Activated naive CD8-positive, alpha-beta T cell treated with anti-CD3 and anti-CD28 coated beads for 36 hours (primary cell): ENCODE measurements at regions not wholly inside any gene's neighbourhood (a gene's known extent, or its start where the extent isn't known, plus 50 kb on each side); places are given as distances from the start of the nearest gene placed in this dataset.

Experiments
- DNase-seq: peaks from one replicate; pipeline ENCODE4 v3.0.0; 2021
- H3K27ac Mint-ChIP-seq: one replicate; pipeline ENCODE4 v1.8.0; 2022; ENCODE audit warnings: mild to moderate bottlenecking, moderate library complexity, mixed read lengths
- H3K27me3 Mint-ChIP-seq: one replicate; pipeline ENCODE4 v1.8.0; 2022; ENCODE audit warnings: mild to moderate bottlenecking, mixed read lengths
- H3K36me3 Mint-ChIP-seq: one replicate; pipeline ENCODE4 v1.8.0; 2021; ENCODE audit warnings: mild to moderate bottlenecking, mixed read lengths
- H3K4me1 Mint-ChIP-seq: one replicate; pipeline ENCODE4 v1.8.0; 2021; ENCODE audit warnings: mixed read lengths
- H3K4me3 Mint-ChIP-seq: one replicate; pipeline ENCODE4 v1.8.0; 2022; ENCODE audit warnings: mild to moderate bottlenecking, moderate library complexity, mixed read lengths
- H3K9me3 Mint-ChIP-seq: one replicate; pipeline ENCODE4 v1.8.0; 2022; ENCODE audit warnings: mixed read lengths

GRCh38 chr5:124796495-124796894 is 50.1 kb upstream of the ZNF608 start:
- Mint-ChIP-seq H3K27ac (no peak overlapping the region), H3K9me3 (no peaks in the 10 kb centered on the region), H3K36me3 (no peaks in the 10 kb centered on the region), H3K27me3 (peaks cover 3% of the 10 kb centered on the region), H3K4me1 (no peaks in the 10 kb centered on the region), H3K4me3 (no peak overlapping the region)
- DNase-seq, result no peak

- no peaks in the 10 kb centered on the region for H3K9me3 Mint-ChIP-seq
- DNase-seq, result no peak
- no peak overlapping the region for H3K4me3 Mint-ChIP-seq
- H3K27ac Mint-ChIP-seq, result no peak overlapping the region
- no peaks in the 10 kb centered on the region for H3K36me3 Mint-ChIP-seq
- no peaks in the 10 kb centered on the region for H3K27me3 Mint-ChIP-seq
- H3K4me1 Mint-ChIP-seq, result no peaks in the 10 kb centered on the region
Measured at GRCh38 chr5:124797665-124798087, 51.2 kb upstream of the ZNF608 start.

- no peak for DNase-seq
- H3K36me3 Mint-ChIP-seq, result no peaks in the 10 kb centered on the region
- H3K27me3 Mint-ChIP-seq, result no peaks in the 10 kb centered on the region
- no peak overlapping the region for H3K27ac Mint-ChIP-seq
- no peaks in the 10 kb centered on the region for H3K4me1 Mint-ChIP-seq
- no peaks in the 10 kb centered on the region for H3K9me3 Mint-ChIP-seq
- no peak overlapping the region for H3K4me3 Mint-ChIP-seq
Measured at GRCh38 chr5:124798890-124799289, 52.5 kb upstream of the ZNF608 start.

DNA sequence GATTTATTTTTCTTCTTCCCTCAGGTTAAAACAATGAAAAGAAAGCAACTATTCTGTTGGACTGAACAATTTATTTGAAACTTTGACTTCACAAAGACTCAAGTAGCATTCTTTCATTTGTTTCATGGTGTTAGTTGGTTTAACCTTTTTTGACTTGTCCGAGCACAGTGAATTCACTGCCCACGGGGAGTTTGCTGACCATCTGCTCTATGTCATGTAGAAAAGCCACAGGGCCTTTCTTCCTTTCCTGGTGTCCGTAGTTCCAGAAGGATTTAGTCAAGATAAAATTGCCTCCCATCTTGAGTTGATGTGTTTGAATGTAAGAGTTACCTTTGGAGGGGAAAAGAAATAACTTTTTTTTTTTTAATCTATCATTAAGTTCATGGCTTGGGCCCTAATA is 55.1 kb upstream of the ZNF608 start:
- no peak overlapping the region for H3K4me3 Mint-ChIP-seq
- H3K36me3 Mint-ChIP-seq, result no peaks in the 10 kb centered on the region
- DNase-seq, result no peak
- H3K27me3 Mint-ChIP-seq, result no peaks in the 10 kb centered on the region
- no peaks in the 10 kb centered on the region for H3K9me3 Mint-ChIP-seq
- H3K4me1 Mint-ChIP-seq, result no peaks in the 10 kb centered on the region
- no peak overlapping the region for H3K27ac Mint-ChIP-seq

- Mint-ChIP-seq H3K4me3 (no peak overlapping the region), H3K36me3 (no peaks in the 10 kb centered on the region), H3K27ac (no peak overlapping the region), H3K4me1 (no peaks in the 10 kb centered on the region), H3K9me3 (no peaks in the 10 kb centered on the region), H3K27me3 (no peaks in the 10 kb centered on the region)
- no peak for DNase-seq
Measured at GRCh38 chr5:124803617-124804323, 57.3 kb upstream of the ZNF608 start.

DNA sequence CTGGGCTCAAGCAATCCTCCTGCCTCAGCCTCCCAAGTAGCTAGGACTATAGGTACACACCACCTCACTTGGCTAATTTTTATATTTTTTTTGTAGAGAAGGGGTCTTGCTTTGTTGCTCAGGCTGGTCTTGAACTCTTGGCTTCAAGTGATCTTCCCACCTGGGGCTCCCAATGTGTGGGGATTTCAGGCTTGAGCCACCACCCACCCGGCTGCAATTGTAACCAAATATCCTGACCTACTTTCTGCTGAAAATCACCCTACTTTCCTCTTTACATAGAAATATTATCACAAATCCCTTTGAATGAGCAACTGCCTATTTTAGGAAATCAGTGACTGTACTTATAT is 59.6 kb upstream of the ZNF608 start:
- Mint-ChIP-seq H3K27ac (no peak overlapping the region), H3K4me1 (no peaks in the 10 kb centered on the region), H3K36me3 (no peaks in the 10 kb centered on the region), H3K4me3 (no peak overlapping the region), H3K9me3 (no peaks in the 10 kb centered on the region), H3K27me3 (no peaks in the 10 kb centered on the region)
- no peak for DNase-seq

- H3K36me3 Mint-ChIP-seq, result no peaks in the 10 kb centered on the region
- DNase-seq, result no peak
- no peaks in the 10 kb centered on the region for H3K9me3 Mint-ChIP-seq
- no peaks in the 10 kb centered on the region for H3K27me3 Mint-ChIP-seq
- H3K27ac Mint-ChIP-seq, result no peak overlapping the region
- H3K4me1 Mint-ChIP-seq, result no peaks in the 10 kb centered on the region
- H3K4me3 Mint-ChIP-seq, result no peak overlapping the region
Measured at GRCh38 chr5:124806373-124807077, 60.1 kb upstream of the ZNF608 start.

- no peak overlapping the region for H3K4me3 Mint-ChIP-seq
- H3K4me1 Mint-ChIP-seq, result no peaks in the 10 kb centered on the region
- H3K27ac Mint-ChIP-seq, result no peak overlapping the region
- H3K36me3 Mint-ChIP-seq, result no peaks in the 10 kb centered on the region
- no peak for DNase-seq
- no peaks in the 10 kb centered on the region for H3K27me3 Mint-ChIP-seq
- H3K9me3 Mint-ChIP-seq, result no peaks in the 10 kb centered on the region
Measured at GRCh38 chr5:124808842-124809268, 62.4 kb upstream of the ZNF608 start.

DNA sequence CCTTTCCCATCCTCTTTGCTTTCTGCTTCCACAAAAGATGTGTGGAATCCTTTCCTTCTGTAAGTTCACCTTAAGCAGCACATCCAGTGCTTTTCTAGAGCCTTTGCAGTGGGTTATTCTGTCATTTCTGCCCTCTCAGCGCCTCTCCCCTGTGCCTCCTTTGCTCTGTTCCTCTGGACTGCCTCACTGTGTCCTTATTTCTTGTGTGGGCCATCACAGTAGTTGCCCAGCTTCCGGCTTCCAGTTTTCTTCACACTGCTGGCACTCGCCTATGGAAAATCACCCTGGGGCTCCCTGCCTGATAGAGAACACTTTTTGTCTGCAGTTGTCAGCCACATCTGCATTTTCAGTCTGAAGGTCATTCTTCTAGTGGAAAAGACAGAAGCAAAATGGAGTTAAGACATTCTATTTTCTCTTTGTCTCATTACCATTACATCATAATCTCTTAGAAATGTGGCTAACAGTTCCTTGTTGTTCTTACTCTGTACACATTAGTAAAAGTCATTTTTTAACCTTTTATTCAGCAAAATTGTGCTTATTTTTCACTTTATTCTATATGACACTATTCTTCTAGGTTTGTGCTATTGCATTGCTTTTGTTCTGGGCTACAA is 64.1 kb upstream of the ZNF608 start:
- Mint-ChIP-seq H3K27me3 (no peaks in the 10 kb centered on the region), H3K36me3 (no peaks in the 10 kb centered on the region), H3K4me1 (no peaks in the 10 kb centered on the region), H3K27ac (no peak overlapping the region), H3K4me3 (no peak overlapping the region), H3K9me3 (no peaks in the 10 kb centered on the region)
- DNase-seq, result no peak

DNA sequence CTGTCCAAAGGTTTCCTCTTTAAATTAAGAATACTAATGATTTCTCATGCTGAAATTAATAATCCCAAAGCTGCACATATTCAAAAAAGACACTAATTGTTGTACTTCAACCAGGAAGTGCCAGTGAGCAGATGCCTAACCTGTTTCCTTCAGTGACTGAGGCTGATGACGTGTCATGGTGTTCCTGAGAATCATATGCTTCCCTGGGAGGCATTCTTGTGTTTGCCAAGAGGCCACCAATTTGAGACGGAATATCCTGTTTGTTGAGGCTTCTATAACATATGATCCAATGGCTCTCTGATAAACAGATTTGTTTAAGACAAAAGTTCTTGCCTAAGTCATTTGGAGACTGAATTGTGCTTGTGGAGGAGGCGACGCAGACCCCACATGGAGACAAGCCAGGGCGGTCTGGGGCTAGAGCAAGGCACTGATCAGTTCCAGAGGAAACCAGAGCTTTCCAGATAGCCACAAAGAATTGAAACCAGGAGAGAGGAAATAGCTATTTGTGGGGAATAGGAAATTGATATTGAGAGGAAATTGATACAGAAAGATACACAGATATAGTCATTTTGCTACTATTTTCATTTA is 66.4 kb upstream of the ZNF608 start:
- no peaks in the 10 kb centered on the region for H3K4me1 Mint-ChIP-seq
- no peaks in the 10 kb centered on the region for H3K36me3 Mint-ChIP-seq
- H3K4me3 Mint-ChIP-seq, result no peak overlapping the region
- no peaks in the 10 kb centered on the region for H3K9me3 Mint-ChIP-seq
- DNase-seq, result no peak
- no peaks in the 10 kb centered on the region for H3K27me3 Mint-ChIP-seq
- no peak overlapping the region for H3K27ac Mint-ChIP-seq

GRCh38 chr5:124816381-124816780 is 69.9 kb upstream of the ZNF608 start:
- no peaks in the 10 kb centered on the region for H3K9me3 Mint-ChIP-seq
- DNase-seq, result no peak
- no peaks in the 10 kb centered on the region for H3K4me1 Mint-ChIP-seq
- H3K36me3 Mint-ChIP-seq, result no peaks in the 10 kb centered on the region
- no peak overlapping the region for H3K4me3 Mint-ChIP-seq
- H3K27me3 Mint-ChIP-seq, result peaks cover 4% of the 10 kb centered on the region
- H3K27ac Mint-ChIP-seq, result no peak overlapping the region

DNA sequence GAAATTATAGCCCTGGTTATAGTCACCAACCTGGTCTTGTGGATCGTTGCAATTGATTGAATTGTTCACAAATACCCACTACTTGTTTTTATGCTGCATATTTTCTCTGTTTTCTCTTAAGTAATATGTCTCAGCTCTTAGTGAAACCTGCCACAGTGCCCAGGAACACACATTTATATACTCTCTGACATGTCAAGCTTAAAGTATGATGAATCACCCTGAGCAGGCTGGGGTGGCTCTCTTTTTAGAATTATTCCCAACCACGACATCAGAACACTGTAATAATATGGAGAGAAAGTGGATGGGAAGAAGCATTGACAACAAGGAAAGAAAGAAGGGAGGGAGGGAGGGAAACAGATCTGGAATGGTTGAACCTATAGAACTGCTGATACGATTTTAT is 72.8 kb upstream of the ZNF608 start:
- Mint-ChIP-seq H3K4me3 (no peak overlapping the region), H3K4me1 (no peaks in the 10 kb centered on the region), H3K9me3 (no peaks in the 10 kb centered on the region), H3K27me3 (peaks cover 4% of the 10 kb centered on the region), H3K27ac (no peak overlapping the region), H3K36me3 (no peaks in the 10 kb centered on the region)
- DNase-seq, result no peak

- H3K36me3 Mint-ChIP-seq, result no peaks in the 10 kb centered on the region
- H3K4me1 Mint-ChIP-seq, result no peaks in the 10 kb centered on the region
- no peaks in the 10 kb centered on the region for H3K9me3 Mint-ChIP-seq
- no peak for DNase-seq
- no peak overlapping the region for H3K4me3 Mint-ChIP-seq
- no peak overlapping the region for H3K27ac Mint-ChIP-seq
- peaks cover 4% of the 10 kb centered on the region for H3K27me3 Mint-ChIP-seq
Measured at GRCh38 chr5:124822647-124823046, 76.2 kb upstream of the ZNF608 start.

DNA sequence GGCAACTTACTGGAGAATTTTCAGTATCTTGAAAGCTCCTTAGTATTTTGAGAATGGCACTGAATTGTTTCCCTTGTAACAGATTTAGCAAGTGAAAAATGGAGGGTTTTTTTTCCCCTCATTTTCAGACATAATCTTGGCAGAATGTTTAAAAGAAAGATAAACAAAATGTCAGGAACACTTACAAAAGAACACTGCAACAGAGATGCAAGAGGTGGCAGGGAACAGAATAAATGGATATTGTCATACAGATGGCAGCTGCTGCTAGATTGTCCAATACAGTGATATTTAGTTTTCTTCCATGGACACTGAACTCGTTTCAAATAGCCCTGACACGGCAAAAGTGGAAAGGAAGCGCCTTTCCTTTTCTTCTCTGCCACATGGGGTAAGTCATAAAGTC is 76.9 kb upstream of the ZNF608 start:
- peaks cover 4% of the 10 kb centered on the region for H3K27me3 Mint-ChIP-seq
- no peaks in the 10 kb centered on the region for H3K9me3 Mint-ChIP-seq
- H3K4me1 Mint-ChIP-seq, result no peaks in the 10 kb centered on the region
- no peak for DNase-seq
- no peak overlapping the region for H3K4me3 Mint-ChIP-seq
- no peaks in the 10 kb centered on the region for H3K36me3 Mint-ChIP-seq
- no peak overlapping the region for H3K27ac Mint-ChIP-seq

- Mint-ChIP-seq H3K27me3 (peaks cover 4% of the 10 kb centered on the region), H3K4me3 (no peak overlapping the region), H3K36me3 (no peaks in the 10 kb centered on the region), H3K4me1 (no peaks in the 10 kb centered on the region), H3K9me3 (no peaks in the 10 kb centered on the region), H3K27ac (no peak overlapping the region)
- no peak for DNase-seq
Measured at GRCh38 chr5:124824637-124825158, 78.3 kb upstream of the ZNF608 start.
